ENCODE measurements at regions not wholly inside any gene's neighbourhood (a gene's known extent, or its start where the extent isn't known, plus 50 kb on each side); places are given as distances from the start of the nearest gene placed in this dataset.

DNA sequence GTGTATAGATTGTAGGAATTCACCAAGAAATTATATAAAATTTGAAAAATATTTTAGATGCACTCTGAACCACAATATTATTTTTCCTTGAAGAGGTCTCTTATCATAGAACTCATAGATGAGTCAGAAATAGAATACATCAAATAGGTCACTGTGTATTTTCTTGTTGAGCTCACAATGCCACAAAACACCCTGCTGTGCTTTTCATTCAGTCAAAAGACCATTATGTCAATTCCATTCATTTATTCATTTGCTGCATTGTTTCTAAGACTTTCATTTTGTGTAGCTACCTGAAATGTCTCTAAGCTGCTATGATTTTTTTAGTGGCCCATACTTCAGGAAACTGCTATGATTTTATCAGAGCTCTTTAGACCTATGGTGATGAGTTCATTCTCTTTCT lies 231.9 kb upstream of the AVPR1A start:
- H3K9me3 ChIP-seq (ENCODE audit: insufficient read depth, low read length, severe bottlenecking), result no peaks in the 10 kb centered on the region
- H3K27ac ChIP-seq (ENCODE audit: low read length), result no peak overlapping the region
- H3K9ac ChIP-seq (ENCODE audit: low read depth, low read length), result no peak overlapping the region
- no peak for DNase-seq
- H4K20me1 ChIP-seq (ENCODE audit: insufficient read depth, low read length), result no peaks in the 10 kb centered on the region
- no peaks in the 10 kb centered on the region for H3K36me3 ChIP-seq (ENCODE audit: insufficient read depth, low read length)
- no peaks in the 10 kb centered on the region for H3K27me3 ChIP-seq (ENCODE audit: insufficient read depth, low read length, poor library complexity)
- H2AFZ ChIP-seq (ENCODE audit: low read depth, low read length), result 0 out of 2 replicates have a peak overlapping the region, but pooled peaks have one; percentile 22
- H3K4me2 ChIP-seq (ENCODE audit: insufficient read depth, low read length), result no peak overlapping the region
- TF ChIP-seq, protein P1, sequence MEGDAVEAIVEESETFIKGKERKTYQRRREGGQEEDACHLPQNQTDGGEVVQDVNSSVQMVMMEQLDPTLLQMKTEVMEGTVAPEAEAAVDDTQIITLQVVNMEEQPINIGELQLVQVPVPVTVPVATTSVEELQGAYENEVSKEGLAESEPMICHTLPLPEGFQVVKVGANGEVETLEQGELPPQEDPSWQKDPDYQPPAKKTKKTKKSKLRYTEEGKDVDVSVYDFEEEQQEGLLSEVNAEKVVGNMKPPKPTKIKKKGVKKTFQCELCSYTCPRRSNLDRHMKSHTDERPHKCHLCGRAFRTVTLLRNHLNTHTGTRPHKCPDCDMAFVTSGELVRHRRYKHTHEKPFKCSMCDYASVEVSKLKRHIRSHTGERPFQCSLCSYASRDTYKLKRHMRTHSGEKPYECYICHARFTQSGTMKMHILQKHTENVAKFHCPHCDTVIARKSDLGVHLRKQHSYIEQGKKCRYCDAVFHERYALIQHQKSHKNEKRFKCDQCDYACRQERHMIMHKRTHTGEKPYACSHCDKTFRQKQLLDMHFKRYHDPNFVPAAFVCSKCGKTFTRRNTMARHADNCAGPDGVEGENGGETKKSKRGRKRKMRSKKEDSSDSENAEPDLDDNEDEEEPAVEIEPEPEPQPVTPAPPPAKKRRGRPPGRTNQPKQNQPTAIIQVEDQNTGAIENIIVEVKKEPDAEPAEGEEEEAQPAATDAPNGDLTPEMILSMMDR (IDR thresholded peaks at IDR 0.05; ENCODE audit: borderline replicate concordance, extremely low read depth, low read length, poor library complexity, severe bottlenecking), result no peak
- TF ChIP-seq EZH2 (IDR thresholded peaks at IDR 0.05; ENCODE audit: borderline replicate concordance, low read depth, low read length, severe bottlenecking), result no peak
- H3K4me1 ChIP-seq (ENCODE audit: insufficient read depth, low read length), result peaks cover 2% of the 10 kb centered on the region; the same call in 1 of the 2 replicates
- ATAC-seq (ENCODE audit: insufficient read depth, low read depth), result no peak
- H3K79me2 ChIP-seq (ENCODE audit: insufficient read depth, low read length), result no peaks in the 10 kb centered on the region
- H3K4me3 ChIP-seq (ENCODE audit: low read depth in 1 of 2, low read length in 2 of 2), result no peak overlapping the region

DNA sequence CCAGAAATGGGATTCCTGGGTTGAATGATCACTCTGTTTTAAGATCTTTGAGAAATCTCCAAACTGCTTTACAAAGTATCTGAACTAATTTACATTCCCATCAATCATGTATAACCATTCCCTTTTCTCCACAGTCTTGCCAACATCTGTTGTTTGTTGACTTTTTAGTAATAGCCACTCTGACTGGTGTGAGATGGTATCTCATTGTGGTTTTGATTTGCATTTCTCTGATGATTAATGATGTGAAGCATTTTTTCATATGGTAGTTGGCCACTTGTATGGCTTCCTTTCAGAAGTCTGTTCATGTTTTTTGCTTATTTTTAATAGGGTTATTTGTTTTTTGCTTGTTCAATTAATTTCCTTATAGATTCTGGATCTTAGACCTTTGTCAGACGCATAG lies 211.8 kb upstream of the AVPR1A start:
- DNase-seq, result no peak
- TF ChIP-seq EZH2 (IDR thresholded peaks at IDR 0.05; ENCODE audit: borderline replicate concordance, low read depth, low read length, severe bottlenecking), result no peak
- TF ChIP-seq, protein P1 (IDR thresholded peaks at IDR 0.05; ENCODE audit: borderline replicate concordance, extremely low read depth, low read length, poor library complexity, severe bottlenecking), result no peak
- no peak for ATAC-seq (ENCODE audit: insufficient read depth, low read depth)

DNA sequence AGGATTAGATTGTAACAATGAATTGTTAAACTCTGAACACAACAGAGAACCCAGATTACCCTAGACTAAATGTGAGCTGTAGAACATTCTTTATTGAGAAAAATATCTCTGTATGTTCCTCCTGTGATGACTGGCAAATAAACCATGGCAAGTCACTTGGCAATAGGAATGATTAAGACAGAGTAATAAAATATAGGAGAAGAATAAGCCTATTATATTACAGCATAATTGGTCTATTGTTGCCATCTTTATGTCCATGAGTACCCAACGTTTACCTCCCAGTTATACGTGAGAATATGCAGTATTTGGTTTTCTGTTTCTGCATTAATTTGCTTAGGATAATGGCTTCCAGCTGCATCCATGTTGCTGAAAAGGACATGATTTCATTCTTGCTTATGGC lies 211.2 kb upstream of the AVPR1A start:
- Histone ChIP-seq H4K20me1 (ENCODE audit: insufficient read depth, low read length) (no peaks in the 10 kb centered on the region), H2AFZ (ENCODE audit: low read depth, low read length) (no peak overlapping the region), H3K4me3 (ENCODE audit: low read depth in 1 of 2, low read length in 2 of 2) (no peak overlapping the region), H3K4me2 (ENCODE audit: insufficient read depth, low read length) (no peak overlapping the region), H3K36me3 (ENCODE audit: insufficient read depth, low read length) (no peaks in the 10 kb centered on the region), H3K9me3 (ENCODE audit: insufficient read depth, low read length, severe bottlenecking) (no peaks in the 10 kb centered on the region), H3K27ac (ENCODE audit: low read length) (no peak overlapping the region), H3K4me1 (ENCODE audit: insufficient read depth, low read length) (peaks cover 7% of the 10 kb centered on the region; the same call in 1 of the 2 replicates), H3K9ac (ENCODE audit: low read depth, low read length) (no peak overlapping the region), H3K27me3 (ENCODE audit: insufficient read depth, low read length, poor library complexity) (no peaks in the 10 kb centered on the region), H3K79me2 (ENCODE audit: insufficient read depth, low read length) (no peaks in the 10 kb centered on the region)
- ATAC-seq (ENCODE audit: insufficient read depth, low read depth), result no peak
- no peak for DNase-seq
- TF ChIP-seq, protein P1 (IDR thresholded peaks at IDR 0.05; ENCODE audit: borderline replicate concordance, extremely low read depth, low read length, poor library complexity, severe bottlenecking), result no peak
- no peak for TF ChIP-seq EZH2 (IDR thresholded peaks at IDR 0.05; ENCODE audit: borderline replicate concordance, low read depth, low read length, severe bottlenecking)

More for the DNA sequence above, 211.8 kb upstream of the AVPR1A start:
- H3K36me3 ChIP-seq (ENCODE audit: insufficient read depth, low read length), result no peaks in the 10 kb centered on the region
- no peak overlapping the region for H3K9ac ChIP-seq (ENCODE audit: low read depth, low read length)
- no peaks in the 10 kb centered on the region for H4K20me1 ChIP-seq (ENCODE audit: insufficient read depth, low read length)
- no peak overlapping the region for H3K4me2 ChIP-seq (ENCODE audit: insufficient read depth, low read length)
- H3K27ac ChIP-seq (ENCODE audit: low read length), result no peak overlapping the region
- no peaks in the 10 kb centered on the region for H3K79me2 ChIP-seq (ENCODE audit: insufficient read depth, low read length)
- no peak overlapping the region for H3K4me3 ChIP-seq (ENCODE audit: low read depth in 1 of 2, low read length in 2 of 2)
- H3K9me3 ChIP-seq (ENCODE audit: insufficient read depth, low read length, severe bottlenecking), result no peaks in the 10 kb centered on the region
- no peaks in the 10 kb centered on the region for H3K27me3 ChIP-seq (ENCODE audit: insufficient read depth, low read length, poor library complexity)
- H2AFZ ChIP-seq (ENCODE audit: low read depth, low read length), result no peak overlapping the region
- H3K4me1 ChIP-seq (ENCODE audit: insufficient read depth, low read length), result peaks cover 7% of the 10 kb centered on the region; the same call in 1 of the 2 replicates

DNA sequence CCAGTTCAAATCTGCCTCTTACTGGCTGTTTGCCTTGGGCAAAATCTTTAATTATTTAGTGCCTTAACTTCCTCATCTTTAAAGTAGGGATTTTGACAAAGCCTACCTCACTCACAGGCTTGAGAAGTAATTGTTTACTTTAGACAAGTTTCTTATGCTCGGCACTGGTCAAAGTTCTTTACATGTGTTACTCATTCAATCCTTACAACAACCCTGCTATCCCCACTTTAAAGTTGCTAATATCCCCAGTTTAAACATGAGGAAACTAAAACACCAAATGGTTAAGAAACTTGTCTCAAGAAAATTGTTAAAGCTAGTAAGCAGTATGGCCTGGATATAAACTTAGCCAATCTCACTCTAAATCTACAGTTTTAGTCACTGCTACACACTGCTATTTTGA lies 204.0 kb upstream of the AVPR1A start:
- H3K9ac ChIP-seq (ENCODE audit: low read depth, low read length), result no peak overlapping the region
- no peaks in the 10 kb centered on the region for H3K27me3 ChIP-seq (ENCODE audit: insufficient read depth, low read length, poor library complexity)
- H3K36me3 ChIP-seq (ENCODE audit: insufficient read depth, low read length), result no peaks in the 10 kb centered on the region
- ATAC-seq (ENCODE audit: insufficient read depth, low read depth) (no peak), DNase-seq (no peak)
- H3K4me2 ChIP-seq (ENCODE audit: insufficient read depth, low read length), result no peak overlapping the region
- no peaks in the 10 kb centered on the region for H3K9me3 ChIP-seq (ENCODE audit: insufficient read depth, low read length, severe bottlenecking)
- TF ChIP-seq, protein P1 (IDR thresholded peaks at IDR 0.05; ENCODE audit: borderline replicate concordance, extremely low read depth, low read length, poor library complexity, severe bottlenecking), result no peak
- TF ChIP-seq EZH2 (IDR thresholded peaks at IDR 0.05; ENCODE audit: borderline replicate concordance, low read depth, low read length, severe bottlenecking), result no peak
- no peaks in the 10 kb centered on the region for H3K4me1 ChIP-seq (ENCODE audit: insufficient read depth, low read length)
- H3K4me3 ChIP-seq (ENCODE audit: low read depth in 1 of 2, low read length in 2 of 2), result no peak overlapping the region
- no peak overlapping the region for H3K27ac ChIP-seq (ENCODE audit: low read length)
- H4K20me1 ChIP-seq (ENCODE audit: insufficient read depth, low read length), result no peaks in the 10 kb centered on the region
- H3K79me2 ChIP-seq (ENCODE audit: insufficient read depth, low read length), result no peaks in the 10 kb centered on the region
- H2AFZ ChIP-seq (ENCODE audit: low read depth, low read length), result no peak overlapping the region

Measured in DND-41 (cell line).